ENCODE measurements at regions not wholly inside any gene's neighbourhood (a gene's known extent, or its start where the extent isn't known, plus 50 kb on each side); places are given as distances from the start of the nearest gene placed in this dataset.

DNA sequence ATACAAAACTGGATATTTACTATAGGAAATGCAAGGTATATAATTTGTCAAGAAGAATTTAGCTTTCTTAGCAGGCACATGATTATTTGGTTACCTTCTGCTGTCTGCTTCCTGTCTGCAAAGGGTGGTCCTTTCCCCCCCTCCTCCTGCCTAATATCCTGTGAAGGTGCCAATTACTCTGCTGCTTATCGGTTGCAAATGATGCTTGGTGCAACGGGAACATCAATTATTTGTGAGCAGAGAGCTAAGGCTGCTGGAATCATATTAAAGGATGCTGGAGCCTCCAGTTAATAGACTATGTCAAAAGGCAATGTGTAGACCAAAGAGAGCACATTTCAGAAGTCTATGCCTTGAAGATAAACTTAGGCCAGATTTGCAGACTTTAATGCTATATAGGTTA, 443.7 kb upstream of the ONECUT1 start:
- TF ChIP-seq, protein P1, sequence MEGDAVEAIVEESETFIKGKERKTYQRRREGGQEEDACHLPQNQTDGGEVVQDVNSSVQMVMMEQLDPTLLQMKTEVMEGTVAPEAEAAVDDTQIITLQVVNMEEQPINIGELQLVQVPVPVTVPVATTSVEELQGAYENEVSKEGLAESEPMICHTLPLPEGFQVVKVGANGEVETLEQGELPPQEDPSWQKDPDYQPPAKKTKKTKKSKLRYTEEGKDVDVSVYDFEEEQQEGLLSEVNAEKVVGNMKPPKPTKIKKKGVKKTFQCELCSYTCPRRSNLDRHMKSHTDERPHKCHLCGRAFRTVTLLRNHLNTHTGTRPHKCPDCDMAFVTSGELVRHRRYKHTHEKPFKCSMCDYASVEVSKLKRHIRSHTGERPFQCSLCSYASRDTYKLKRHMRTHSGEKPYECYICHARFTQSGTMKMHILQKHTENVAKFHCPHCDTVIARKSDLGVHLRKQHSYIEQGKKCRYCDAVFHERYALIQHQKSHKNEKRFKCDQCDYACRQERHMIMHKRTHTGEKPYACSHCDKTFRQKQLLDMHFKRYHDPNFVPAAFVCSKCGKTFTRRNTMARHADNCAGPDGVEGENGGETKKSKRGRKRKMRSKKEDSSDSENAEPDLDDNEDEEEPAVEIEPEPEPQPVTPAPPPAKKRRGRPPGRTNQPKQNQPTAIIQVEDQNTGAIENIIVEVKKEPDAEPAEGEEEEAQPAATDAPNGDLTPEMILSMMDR (IDR thresholded peaks at IDR 0.05) = no peak
- TF ChIP-seq POLR2A (IDR thresholded peaks at IDR 0.05) = no peak
- no peak for TF ChIP-seq POLR2AphosphoS5 (IDR thresholded peaks at IDR 0.05)
- TF ChIP-seq EP300 (IDR thresholded peaks at IDR 0.05) = no peak

Data from gastroesophageal sphincter (tissue), 3 donors.